Lower leg skin (tissue), 4 donors: ENCODE measurements at regions not wholly inside any gene's neighbourhood (a gene's known extent, or its start where the extent isn't known, plus 50 kb on each side); places are given as distances from the start of the nearest gene placed in this dataset.

Experiments
- DNase-seq, 2 donors: peaks; one replicate each; pipeline ENCODE4 v3.0.0-alpha.2; 2019; ENCODE audit warnings: low spot score in 2 of 2
- H3K4me3 ChIP-seq: fragments of 200-600 bp; sonication (generic); 2 replicates; pipeline ENCODE4 v1.5.1; 2017; ENCODE audit warnings: mild to moderate bottlenecking, low read depth; ENCODE audit not compliant: poor library complexity, severe bottlenecking
- CTCF ChIP-seq, 3 donors: fragments of 450-650 bp; IDR thresholded peaks; one replicate each; pipeline ENCODE4 v1.5.1; 2016; ENCODE audit warnings: antibody characterized with exemption in 3 of 3, mild to moderate bottlenecking in 3 of 3, moderate library complexity in 2 of 3
- POLR2A ChIP-seq, 2 donors: fragments of 450-650 bp; IDR thresholded peaks; one replicate each; pipeline ENCODE4 v1.6.1; 2016 to 2017; ENCODE audit warnings: antibody characterized with exemption in 2 of 2, mild to moderate bottlenecking in 1 of 2, moderate library complexity in 1 of 2
- WGBS, 2 donors: methylation state at CpG; one replicate each; pipeline ENCODE4 v1.1.5; 2018; 5-methylcytosine and 5-hydroxymethylcytosine counted together
- intact Hi-C: fragments of 100-400 bp; cut with DNase I; formaldehyde crosslinking; loops from one replicate; pipeline ENCODE4 v1.15.0; 2023; ENCODE audit warnings: low total_unique reads

- TF ChIP-seq CTCF (IDR thresholded peaks at IDR 0.05) (no peak), POLR2A (IDR thresholded peaks at IDR 0.05) (no peak)
- intact Hi-C loops = no loop called here
- 97% methylated on average over 1 of the region's 1 CpG for WGBS, 2 donors
- DNase-seq = no peak
- H3K4me3 ChIP-seq = no peak overlapping the region
Observed at GRCh38 chr6:121571455-121571854, 136.0 kb downstream of the GJA1 start.

GRCh38 chr6:121573481-121573880 lies 138.0 kb downstream of the GJA1 start:
- no peak overlapping the region for H3K4me3 ChIP-seq
- DNase-seq = no peak
- intact Hi-C loops = no loop called here
- TF ChIP-seq POLR2A (IDR thresholded peaks at IDR 0.05) (no peak), CTCF (IDR thresholded peaks at IDR 0.05) (no peak)

- no peak overlapping the region for H3K4me3 ChIP-seq
- no peak for DNase-seq
- no peak for TF ChIP-seq POLR2A (IDR thresholded peaks at IDR 0.05)
- TF ChIP-seq CTCF (IDR thresholded peaks at IDR 0.05) = no peak
- intact Hi-C loops = no loop called here
Observed at GRCh38 chr6:121578216-121578615, 142.8 kb downstream of the GJA1 start.

GRCh38 chr6:121579478-121579877 lies 144.0 kb downstream of the GJA1 start:
- H3K4me3 ChIP-seq = no peak overlapping the region
- TF ChIP-seq POLR2A (IDR thresholded peaks at IDR 0.05) (no peak), CTCF (IDR thresholded peaks at IDR 0.05) (no peak)
- intact Hi-C loops = no loop called here
- DNase-seq = no peak
- 81 to 94% methylated on average over 1 of the region's 1 CpG for WGBS, 2 donors

- H3K4me3 ChIP-seq = no peak overlapping the region
- DNase-seq = no peak
- whole genome bisulfite sequencing, 2 donors = 87 to 90% methylated on average over 2 of the region's 2 CpGs
- TF ChIP-seq CTCF (IDR thresholded peaks at IDR 0.05) (no peak), POLR2A (IDR thresholded peaks at IDR 0.05) (no peak)
- intact Hi-C loops = no loop called here
Observed at GRCh38 chr6:121581327-121581726, 145.9 kb downstream of the GJA1 start.

GRCh38 chr6:121582262-121582661 lies 146.8 kb downstream of the GJA1 start:
- 85 to 86% methylated on average over 3 of the region's 3 CpGs for WGBS, 2 donors
- no peak for TF ChIP-seq CTCF (IDR thresholded peaks at IDR 0.05)
- TF ChIP-seq POLR2A (IDR thresholded peaks at IDR 0.05) = no peak
- no peak for DNase-seq
- intact Hi-C loops = no loop called here
- no peak overlapping the region for H3K4me3 ChIP-seq
